Liver (tissue), 8 donors: ENCODE measurements at regions not wholly inside any gene's neighbourhood (a gene's known extent, or its start where the extent isn't known, plus 50 kb on each side); places are given as distances from the start of the nearest gene placed in this dataset.

ENCODE experiments used
- DNase-seq: peaks from one replicate; pipeline ENCODE4 v3.0.0-alpha.2; 2017; ENCODE audit warnings: low spot score
- H3K27ac ChIP-seq, 2 donors: one replicate each; pipeline ENCODE4 v1.7.0; 2013; ENCODE audit warnings: inconsistent platforms in 2 of 2, low read length in 2 of 2, control low read depth in 1 of 2, low read depth in 1 of 2, mild to moderate bottlenecking in 1 of 2
- H3K27me3 ChIP-seq, 4 donors: one replicate each; pipeline versions ENCODE4 v1.6.1 to v1.7.0; 2013; ENCODE audit warnings: low read length in 3 of 4, inconsistent platforms in 1 of 4, mild to moderate bottlenecking in 1 of 4, moderate library complexity in 1 of 4; ENCODE audit not compliant: control insufficient read depth in 4 of 4, insufficient read depth in 4 of 4
- H3K36me3 ChIP-seq, 4 donors: one replicate each; pipeline versions ENCODE4 v1.6.1 to v1.7.0; 2013; ENCODE audit warnings: low read length in 3 of 4, mild to moderate bottlenecking in 3 of 4, low read depth in 1 of 4, moderate library complexity in 1 of 4; ENCODE audit not compliant: control insufficient read depth in 4 of 4, insufficient read depth in 3 of 4
- H3K4me1 ChIP-seq, 4 donors: one replicate each; pipeline versions ENCODE4 v1.6.1 to v1.7.0; 2013; ENCODE audit warnings: low read length in 3 of 4, mild to moderate bottlenecking in 3 of 4, moderate library complexity in 1 of 4; ENCODE audit not compliant: control insufficient read depth in 4 of 4, insufficient read depth in 4 of 4
- H3K4me3 ChIP-seq, 3 donors: one replicate each; pipeline versions ENCODE4 v1.6.1 to v1.7.0; 2013; ENCODE audit warnings: low read length in 3 of 3, control low read depth in 1 of 3, low read depth in 1 of 3, mild to moderate bottlenecking in 1 of 3
- H3K9ac ChIP-seq, 2 donors: one replicate each; pipeline ENCODE4 v1.7.0; 2013; ENCODE audit warnings: low read length in 2 of 2, mild to moderate bottlenecking in 2 of 2, moderate library complexity in 2 of 2, control low read depth in 1 of 2, low read depth in 1 of 2
- H3K9me3 ChIP-seq, 4 donors: one replicate each; pipeline versions ENCODE4 v1.6.1 to v1.7.0; 2013; ENCODE audit warnings: low read length in 3 of 4; ENCODE audit not compliant: control insufficient read depth in 4 of 4
- ATF3 ChIP-seq: IDR thresholded peaks from 2 replicates; pipeline ENCODE4 v1.6.1; 2016; ENCODE audit warnings: antibody characterized with exemption
- CTCF ChIP-seq: fragments of 150-350 bp; IDR thresholded peaks from 2 replicates; pipeline ENCODE4 v1.5.1; 2017; ENCODE audit warnings: improper control_type of control experiment, low read depth, low read length; ENCODE audit not compliant: missing input control
- EGR1 ChIP-seq, 2 donors: IDR thresholded peaks; 2 replicates each; pipeline ENCODE4 v1.6.1; 2016 to 2018; ENCODE audit warnings: antibody characterized with exemption in 2 of 2, low read depth in 2 of 2
- FOXA1 ChIP-seq: IDR thresholded peaks from 2 replicates; pipeline ENCODE4 v1.6.1; 2016; ENCODE audit warnings: antibody characterized with exemption
- GABPA ChIP-seq, 2 donors: IDR thresholded peaks in 1 of 2; conservative IDR thresholded peaks in 1 of 2; 2 replicates each; pipeline ENCODE4 v1.6.1; 2016; ENCODE audit warnings: antibody characterized with exemption in 2 of 2, mild to moderate bottlenecking in 1 of 2, moderate library complexity in 1 of 2
- HNF4G ChIP-seq: IDR thresholded peaks from 2 replicates; pipeline ENCODE4 v1.6.1; 2016; ENCODE audit warnings: antibody characterized with exemption
- JUND ChIP-seq, 2 donors: IDR thresholded peaks; 2 replicates each; pipeline ENCODE4 v1.6.1; 2016; ENCODE audit warnings: antibody characterized with exemption in 2 of 2
- NR2F2 ChIP-seq: IDR thresholded peaks from 2 replicates; pipeline ENCODE4 v1.6.1; 2016; ENCODE audit warnings: antibody characterized with exemption
- RAD21 ChIP-seq, 2 donors: IDR thresholded peaks; 2 replicates each; pipeline ENCODE4 v1.6.1; 2016; ENCODE audit warnings: antibody characterized with exemption in 2 of 2, mild to moderate bottlenecking in 2 of 2
- REST ChIP-seq: IDR thresholded peaks from 2 replicates; pipeline ENCODE4 v1.6.1; 2016; ENCODE audit warnings: antibody characterized with exemption, mild to moderate bottlenecking
- SP1 ChIP-seq: IDR thresholded peaks from 2 replicates; pipeline ENCODE4 v1.6.1; 2018; ENCODE audit warnings: antibody characterized with exemption, mild to moderate bottlenecking
- TAF1 ChIP-seq: conservative IDR thresholded peaks from 2 replicates; pipeline ENCODE4 v1.6.1; 2016; ENCODE audit warnings: antibody characterized with exemption, mild to moderate bottlenecking
- YY1 ChIP-seq: IDR thresholded peaks from 2 replicates; pipeline ENCODE4 v1.6.1; 2016; ENCODE audit warnings: antibody characterized with exemption, mild to moderate bottlenecking
- ZBTB33 ChIP-seq: IDR thresholded peaks from 2 replicates; pipeline ENCODE4 v1.6.1; 2016; ENCODE audit warnings: antibody characterized with exemption
- WGBS: extraction: QIAGEN DNeasy Blood & Tissue Kit; methylation state at CpG from one replicate; pipeline ENCODE4 v1.1.7; 2013; 5-methylcytosine and 5-hydroxymethylcytosine counted together
- donor health status: healthy.
- donor health status: healthy.
- donor health status: healthy.
- donor health status: healthy.
- donor health status: healthy.

- no peak for TF ChIP-seq RAD21 (IDR thresholded peaks at IDR 0.05)
- no peak for TF ChIP-seq REST
Observed at GRCh38 chr7:106600569-106601373, 60.2 kb downstream of the CCDC71L start (continued).

GRCh38 chr7:106599343-106599698, 61.6 kb downstream of the CCDC71L start:
- 73% methylated on average over 3 of the region's 3 CpGs for WGBS
- H3K9ac ChIP-seq: no peak overlapping the region
- no peaks in the 10 kb centered on the region for H3K27me3 ChIP-seq
- no peak for TF ChIP-seq JUND (IDR thresholded peaks at IDR 0.05)
- TF ChIP-seq ZBTB33: no peak
- TF ChIP-seq YY1: no peak
- TF ChIP-seq RAD21 (IDR thresholded peaks at IDR 0.05): no peak
- no peak for TF ChIP-seq SP1
- no peak for TF ChIP-seq NR2F2
- no peak for TF ChIP-seq EGR1 (IDR thresholded peaks at IDR 0.05; ENCODE audit: low read depth in 2 of 2)
- TF ChIP-seq FOXA1: no peak
- no peak for TF ChIP-seq ATF3
- TF ChIP-seq HNF4G: no peak
- TF ChIP-seq CTCF: no peak
- no peak for TF ChIP-seq TAF1
- TF ChIP-seq GABPA (IDR thresholded peaks at IDR 0.05 in 1 of 2, conservative IDR thresholded peaks at IDR 0.05 in 1 of 2): no peak
- peaks cover 0 to 3% (median 0%) of the 10 kb centered on the region in 4 donors for H3K4me1 ChIP-seq
- no peaks in the 10 kb centered on the region for H3K36me3 ChIP-seq
- peak overlapping the region in 1 of 3 donors; percentile 36 for H3K4me3 ChIP-seq
- no peak for DNase-seq
- no peaks in the 10 kb centered on the region for H3K9me3 ChIP-seq
- H3K27ac ChIP-seq: no peak overlapping the region
